HL-60/S4 (cell line): ENCODE measurements at regions not wholly inside any gene's neighbourhood (a gene's known extent, or its start where the extent isn't known, plus 50 kb on each side); places are given as distances from the start of the nearest gene placed in this dataset.

Experiments
- in situ Hi-C: fragments of 300-500 bp; cut with MboI; formaldehyde crosslinking; loops from 2 replicates; pipeline ENCODE4 v1.14.3; 2022; ENCODE audit warnings: low sequenced_read_pairs

GRCh38 chrX:9340598-9341290 lies 124.1 kb upstream of the TBL1X start:
- in situ Hi-C loops, result loop anchor here (10.0 kb wide), 1 partner anchor 114 kb away; no protein-coding TSS in a partner anchor

- in situ Hi-C loops, result loop anchor here (10.0 kb wide), 1 partner anchor 113 kb away; no protein-coding TSS in a partner anchor
Measured at GRCh38 chrX:9341291-9342201, 123.3 kb upstream of the TBL1X start.

GRCh38 chrX:9342561-9343051 lies 122.3 kb upstream of the TBL1X start:
- in situ Hi-C loops, result loop anchor here (10.0 kb wide), 1 partner anchor 112 kb away; no protein-coding TSS in a partner anchor

GRCh38 chrX:9343971-9344370 lies 120.9 kb upstream of the TBL1X start:
- in situ Hi-C loops, result loop anchor here (10.0 kb wide), 1 partner anchor 111 kb away; no protein-coding TSS in a partner anchor

GRCh38 chrX:9345957-9346356 lies 118.9 kb upstream of the TBL1X start:
- in situ Hi-C loops, result loop anchor here (10.0 kb wide), 1 partner anchor 109 kb away; no protein-coding TSS in a partner anchor

- in situ Hi-C loops, result loop anchor here (10.0 kb wide), 1 partner anchor 105 kb away; no protein-coding TSS in a partner anchor
Measured at GRCh38 chrX:9349572-9350494, 115.0 kb upstream of the TBL1X start.

- in situ Hi-C loops, result no loop called here
Measured at GRCh38 chrX:9351126-9351525, 113.7 kb upstream of the TBL1X start.

GRCh38 chrX:9352243-9352642 lies 112.6 kb upstream of the TBL1X start:
- in situ Hi-C loops, result no loop called here

- in situ Hi-C loops, result no loop called here
Measured at GRCh38 chrX:9352694-9353411, 112.0 kb upstream of the TBL1X start.

- in situ Hi-C loops, result no loop called here
Measured at GRCh38 chrX:9354918-9355317, 109.9 kb upstream of the TBL1X start.

- in situ Hi-C loops, result no loop called here
Measured at GRCh38 chrX:9355739-9356138, 109.1 kb upstream of the TBL1X start.

- in situ Hi-C loops, result no loop called here
Measured at GRCh38 chrX:9356846-9357245, 108.0 kb upstream of the TBL1X start.

GRCh38 chrX:9357518-9358114 lies 107.2 kb upstream of the TBL1X start:
- in situ Hi-C loops, result no loop called here

- in situ Hi-C loops, result no loop called here
Measured at GRCh38 chrX:9362363-9362928, 102.4 kb upstream of the TBL1X start.

- in situ Hi-C loops, result no loop called here
Measured at GRCh38 chrX:9367421-9367820, 97.4 kb upstream of the TBL1X start.

- in situ Hi-C loops, result no loop called here
Measured at GRCh38 chrX:9368262-9368661, 96.6 kb upstream of the TBL1X start.

GRCh38 chrX:9369802-9370291 lies 95.0 kb upstream of the TBL1X start:
- in situ Hi-C loops, result no loop called here

GRCh38 chrX:9370893-9371292 lies 94.0 kb upstream of the TBL1X start:
- in situ Hi-C loops, result no loop called here

GRCh38 chrX:9372866-9373265 lies 92.0 kb upstream of the TBL1X start:
- in situ Hi-C loops, result no loop called here
